DMS79 treated with DMSO at 0.1 percent for 48 hours (cell line): ENCODE measurements at regions not wholly inside any gene's neighbourhood (a gene's known extent, or its start where the extent isn't known, plus 50 kb on each side); places are given as distances from the start of the nearest gene placed in this dataset.
"Not testable (repeated sequence)": the region's sequence is repeated elsewhere in the genome, so short reads cannot be mapped to it uniquely, and the experiment has no call there.

Experiments
- DNase-seq: peaks from one replicate; lab custom pipeline; 2025; lab: John Stamatoyannopoulos, UW

DNA sequence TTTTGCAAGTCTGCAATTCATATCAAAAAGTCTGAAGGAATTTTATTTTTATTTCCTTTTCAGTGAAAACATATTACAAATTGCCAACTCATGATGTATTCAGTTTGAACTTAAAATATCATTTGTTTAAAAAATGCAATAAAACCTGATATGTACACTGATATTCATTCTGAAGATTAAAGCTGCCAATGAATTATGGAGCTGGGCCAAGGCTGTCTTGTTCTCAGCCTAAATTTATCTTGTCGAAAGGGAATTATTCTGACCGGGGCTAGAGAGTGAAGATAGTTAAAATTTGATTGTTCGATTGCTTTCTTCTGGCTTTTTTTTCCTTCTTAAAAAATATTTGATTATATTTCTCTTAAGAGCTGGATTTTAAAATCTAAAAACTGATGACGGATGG, 54.0 kb upstream of the RBFOX1 start:
- DNase-seq, result no peak

DNA sequence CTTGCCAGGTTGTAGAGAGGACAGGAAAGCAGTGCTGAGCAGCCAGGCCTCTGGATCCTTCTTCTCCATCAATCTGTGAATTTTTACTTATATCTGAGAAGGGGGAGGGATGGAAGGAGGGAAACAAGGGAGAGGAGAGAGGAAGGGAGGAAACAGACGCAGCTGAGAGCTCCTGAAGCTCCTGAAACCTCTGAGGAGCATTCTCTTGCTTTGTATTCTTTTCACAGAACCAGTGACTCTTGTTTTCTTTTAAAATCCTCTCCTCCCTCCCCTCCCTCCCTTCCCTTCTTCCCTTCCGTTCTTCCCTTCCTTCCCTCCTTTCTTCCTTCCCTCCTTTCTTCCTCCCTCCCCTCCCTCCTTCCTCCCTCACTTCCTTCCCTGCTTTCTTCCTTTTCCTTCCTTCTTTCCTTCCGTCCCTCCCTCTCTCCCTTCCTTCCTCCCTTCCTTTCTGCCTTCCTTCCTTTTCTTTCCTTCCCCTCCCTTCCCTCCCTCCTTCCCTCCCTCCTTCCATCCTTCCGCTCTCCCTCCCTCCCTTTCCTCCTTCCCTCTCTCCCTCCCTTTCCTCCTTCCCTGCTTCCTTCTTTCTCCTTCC, 60.0 kb upstream of the RBFOX1 start:
- no peak for DNase-seq

DNA sequence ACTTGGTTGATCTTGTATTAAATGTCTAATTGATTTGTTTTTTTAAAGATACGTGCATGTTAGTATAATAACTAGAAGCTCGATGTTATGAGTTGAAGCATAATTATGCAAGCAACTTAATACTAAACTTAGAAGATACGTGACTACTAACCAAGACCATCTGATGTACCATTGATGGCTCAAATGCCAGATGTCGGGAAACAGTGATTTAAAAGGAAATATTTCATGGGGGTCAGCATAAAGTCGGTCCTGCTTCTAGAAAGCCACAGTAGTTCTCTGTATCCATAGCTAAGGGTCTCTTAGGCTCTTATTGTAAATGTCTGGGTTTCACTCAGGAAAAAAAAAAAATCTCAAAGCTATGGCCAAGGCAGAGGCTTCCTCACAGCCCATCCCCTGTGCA, 61.2 kb upstream of the RBFOX1 start:
- DNase-seq, result no peak

DNA sequence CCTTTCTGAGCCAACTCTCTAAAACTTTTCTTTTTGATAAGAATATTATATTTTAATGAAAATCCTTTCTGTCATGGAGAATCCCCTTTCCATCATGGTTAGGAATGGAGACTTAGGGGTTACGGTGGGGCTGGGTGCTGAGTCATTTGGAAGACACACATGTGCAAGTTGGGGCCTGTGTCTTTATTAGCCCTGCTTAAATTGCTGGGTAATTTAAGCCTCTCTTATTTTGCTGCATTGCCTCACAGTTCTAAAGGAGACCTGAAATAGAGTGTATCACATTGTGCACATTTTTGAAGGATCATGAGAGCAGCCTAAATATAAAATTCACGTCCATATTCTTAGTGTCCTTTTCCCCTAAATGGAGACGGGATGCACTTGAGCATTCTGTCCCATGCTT, 61.8 kb upstream of the RBFOX1 start:
- no peak for DNase-seq

DNA sequence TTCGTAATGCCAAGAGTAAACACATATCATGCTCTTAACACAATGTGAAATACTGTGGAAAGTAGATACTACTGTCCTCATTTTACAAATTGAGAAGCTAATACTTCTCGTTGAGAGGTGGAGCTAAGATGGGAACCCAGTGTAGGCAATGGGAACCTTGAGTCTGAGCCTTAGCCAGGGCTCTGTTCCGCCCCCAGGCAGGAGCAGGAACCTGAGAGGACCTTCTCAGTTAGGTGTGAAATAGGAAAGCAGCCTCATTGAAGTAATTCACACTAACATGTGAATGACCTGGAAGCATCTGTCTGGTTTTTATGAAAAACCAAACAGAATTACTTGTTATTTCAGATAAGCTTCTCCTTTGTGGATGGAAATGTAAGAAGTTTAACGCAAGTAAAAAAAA, 62.6 kb upstream of the RBFOX1 start:
- DNase-seq, result no peak

DNA sequence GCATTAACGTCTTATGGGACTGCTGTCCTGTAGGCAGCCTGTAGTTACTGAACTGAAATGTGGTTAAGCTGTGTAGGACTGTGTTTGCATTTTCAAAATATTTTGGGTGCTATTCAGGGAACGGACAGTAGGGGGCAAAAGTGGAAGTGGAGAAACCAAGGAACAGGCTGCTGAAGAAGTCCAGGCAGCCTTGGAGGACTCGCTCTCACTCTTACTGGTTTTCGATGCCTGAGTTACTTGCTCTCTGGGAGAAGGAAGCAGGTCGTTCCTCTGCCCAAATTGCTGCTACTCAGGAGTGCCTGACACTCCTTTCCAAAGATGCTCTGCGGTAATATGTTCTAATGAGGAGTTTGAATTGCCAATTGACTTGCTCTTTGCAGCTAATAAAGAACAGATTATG, 64.5 kb upstream of the RBFOX1 start:
- no peak for DNase-seq

DNA sequence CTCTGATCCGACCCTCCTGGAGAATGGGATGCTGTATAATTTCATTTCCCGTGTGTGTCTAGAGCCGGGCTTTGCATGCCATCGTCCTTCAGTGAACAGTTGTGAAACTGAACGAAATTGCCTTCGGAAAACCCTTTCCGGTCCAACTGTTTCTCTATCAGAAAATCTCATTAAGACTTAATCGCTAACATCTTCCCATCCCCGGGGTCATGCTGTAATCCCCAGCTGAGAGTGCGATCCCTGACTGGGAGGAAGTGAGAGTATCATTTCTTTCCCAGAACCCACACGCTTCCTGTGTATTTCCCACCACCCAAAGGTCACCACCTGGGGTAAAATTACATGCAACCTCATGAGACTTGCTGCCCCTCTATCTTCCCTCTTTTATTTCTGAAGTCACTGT, 75.6 kb upstream of the RBFOX1 start:
- DNase-seq, result no peak

DNA sequence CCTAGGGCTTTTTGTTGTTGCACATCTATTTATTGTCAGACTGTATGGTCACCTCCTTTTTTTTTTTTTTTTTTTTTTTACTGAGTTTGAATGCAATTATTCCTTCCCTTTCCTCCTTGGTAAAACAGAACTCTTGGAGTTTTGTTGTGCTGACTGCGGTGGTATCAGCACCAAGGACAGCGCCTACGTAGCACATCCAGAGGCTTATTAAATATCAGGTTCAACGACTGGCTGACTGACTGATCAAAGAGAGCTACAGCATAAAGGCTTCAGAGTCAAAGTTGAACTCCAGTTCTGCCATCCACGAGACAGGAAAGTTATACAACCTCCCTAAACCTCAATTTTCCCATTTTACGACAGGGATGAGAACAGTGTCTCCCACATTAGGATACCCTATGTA, 86.1 kb upstream of the RBFOX1 start:
- no peak for DNase-seq

DNA sequence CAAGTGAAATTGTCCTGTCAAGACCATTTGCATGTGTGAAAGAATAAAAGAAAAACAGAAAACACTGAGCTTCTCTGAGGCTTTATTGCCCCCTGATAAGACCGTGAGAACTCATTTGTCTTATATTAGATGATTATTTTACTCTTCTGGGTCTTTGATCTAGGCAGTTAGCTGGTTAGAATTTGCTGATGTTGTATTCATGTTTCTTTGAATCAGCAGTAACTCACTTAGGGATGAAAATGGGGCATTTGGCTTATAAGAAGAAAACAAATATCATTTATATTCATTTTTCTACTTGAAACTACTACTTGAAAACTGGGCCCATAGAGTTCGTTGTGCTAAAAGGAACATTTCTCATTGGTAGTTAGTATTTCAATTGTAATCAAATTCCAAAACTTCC, 93.1 kb upstream of the RBFOX1 start:
- no peak for DNase-seq

DNA sequence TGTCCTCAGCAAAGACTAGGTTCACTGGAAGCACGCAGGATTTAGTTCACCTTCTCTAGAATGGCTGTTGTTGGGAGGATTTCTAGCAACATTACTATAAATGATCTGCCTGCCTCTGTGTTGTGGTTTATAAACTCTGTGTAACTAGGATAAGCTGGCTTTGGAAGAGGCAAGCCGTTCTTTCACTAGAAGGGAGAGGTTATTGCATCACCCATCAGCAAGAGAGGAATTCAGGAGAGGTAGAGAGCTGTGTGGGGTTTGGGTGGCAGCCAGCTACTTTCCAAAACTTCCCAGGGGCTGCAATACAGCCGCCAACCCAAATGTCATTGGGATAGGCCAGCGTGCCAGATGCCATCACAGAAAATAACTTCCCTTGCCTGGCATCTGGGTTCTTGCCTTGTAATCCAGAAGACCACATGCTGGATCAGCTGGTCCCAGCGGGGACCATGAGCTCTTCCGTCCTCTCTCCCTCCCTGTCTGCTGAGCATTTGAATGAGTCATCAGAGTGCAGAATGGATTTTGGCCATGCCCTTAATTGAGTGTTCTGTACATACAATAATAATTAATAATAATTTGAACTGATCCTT, 95.7 kb upstream of the RBFOX1 start:
- no peak for DNase-seq

DNA sequence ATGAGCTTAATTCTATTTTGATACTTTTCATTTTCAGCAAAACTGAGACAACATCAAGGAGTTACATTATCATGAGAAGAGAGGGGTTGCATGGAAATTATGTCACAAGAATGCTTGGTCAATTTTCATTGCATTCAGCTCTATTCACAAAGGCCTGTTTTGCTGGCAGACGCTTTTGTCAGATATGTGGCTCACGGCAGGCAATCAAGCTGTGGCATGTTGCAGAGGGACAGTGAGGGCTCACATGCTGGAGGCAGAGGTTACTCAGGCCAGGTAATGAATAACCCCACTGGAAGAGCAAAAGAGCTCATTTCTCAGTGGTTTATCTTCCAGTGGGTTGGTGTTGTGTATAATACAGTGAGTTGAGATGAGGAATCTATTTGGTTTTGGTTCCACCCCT, 98.7 kb upstream of the RBFOX1 start:
- no peak for DNase-seq

DNA sequence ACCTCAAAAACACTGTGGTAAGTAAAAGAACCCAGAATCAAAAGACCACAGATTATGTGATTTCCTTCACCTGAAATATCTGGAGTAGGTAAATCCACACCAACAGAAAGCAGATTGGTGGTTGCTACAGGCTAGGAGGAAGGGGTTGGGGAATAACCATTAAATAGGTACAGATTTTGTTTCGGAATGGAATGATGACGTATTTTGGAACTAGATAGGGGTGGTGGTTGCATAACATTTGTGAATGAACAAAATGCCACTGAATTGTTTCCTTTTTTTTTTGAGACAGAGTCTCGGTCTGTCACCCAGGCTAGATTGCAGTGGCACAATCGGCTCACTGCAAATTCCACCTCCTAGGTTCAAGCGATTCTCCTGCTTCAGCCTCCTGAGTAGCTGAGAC, 100.9 kb upstream of the RBFOX1 start:
- no peak for DNase-seq

DNA sequence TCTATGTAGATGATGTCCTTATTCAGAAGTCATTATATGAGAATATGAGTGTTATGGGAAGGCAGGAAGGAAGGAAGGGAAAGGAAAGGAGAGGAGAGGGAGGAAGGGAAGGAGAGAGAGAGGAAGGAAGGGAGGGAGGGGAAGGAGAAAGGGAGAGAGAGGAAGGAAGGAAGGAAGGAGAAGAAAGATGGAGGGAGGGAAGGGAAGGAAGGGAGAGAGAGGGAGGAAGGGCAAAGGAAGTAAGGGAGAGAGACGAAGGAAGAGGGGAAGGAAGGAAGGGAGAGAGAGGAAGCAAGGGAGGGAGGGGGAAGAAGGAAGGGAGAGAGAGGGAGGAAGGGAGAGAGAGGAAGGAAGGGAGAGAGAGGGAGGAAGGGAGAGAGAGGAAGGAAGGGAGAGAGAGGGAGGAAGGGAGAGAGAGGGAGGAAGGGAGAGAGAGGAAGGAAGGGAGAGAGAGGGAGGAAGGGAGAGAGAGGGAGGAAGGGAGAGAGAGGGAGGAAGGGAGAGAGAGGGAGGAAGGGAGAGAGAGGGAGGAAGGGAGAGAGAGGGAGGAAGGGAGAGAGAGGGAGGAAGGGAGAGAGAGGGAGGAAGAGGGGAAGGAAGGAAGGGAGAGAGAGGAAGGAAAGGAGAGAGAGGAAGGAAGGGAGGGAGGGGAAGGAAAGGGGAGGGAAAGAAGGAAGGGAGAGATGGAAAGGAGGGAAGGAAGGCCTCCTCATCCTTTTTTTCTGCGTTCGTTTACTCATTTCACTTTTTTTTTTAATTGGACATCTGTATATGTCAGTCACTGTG, 103.0 kb upstream of the RBFOX1 start:
- not testable (repeated sequence) for DNase-seq

DNA sequence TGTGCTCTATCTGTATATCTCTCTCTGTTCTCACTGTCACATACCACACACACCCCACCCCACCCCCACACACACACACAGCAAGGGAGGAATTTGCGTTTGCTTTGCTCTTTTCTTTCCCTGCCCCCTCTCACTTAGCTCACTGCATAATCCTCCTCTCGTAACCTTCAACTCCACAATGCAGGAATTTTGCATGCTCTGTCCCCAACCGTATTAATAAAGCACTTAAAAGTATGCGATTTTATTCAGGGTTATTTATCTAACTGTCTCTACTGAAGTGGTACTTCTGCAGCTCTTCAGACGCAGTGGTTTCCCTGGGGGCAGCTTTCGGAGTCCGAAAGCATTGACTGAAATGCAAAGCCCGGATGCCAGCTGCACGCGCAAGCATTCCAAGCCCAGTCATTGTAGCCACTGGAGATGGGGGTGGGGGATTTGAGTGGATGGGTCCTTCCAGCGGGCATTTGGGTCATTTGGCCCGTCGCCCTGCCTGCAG, 105.4 kb upstream of the RBFOX1 start:
- DNase-seq, result peak; percentile 91

DNA sequence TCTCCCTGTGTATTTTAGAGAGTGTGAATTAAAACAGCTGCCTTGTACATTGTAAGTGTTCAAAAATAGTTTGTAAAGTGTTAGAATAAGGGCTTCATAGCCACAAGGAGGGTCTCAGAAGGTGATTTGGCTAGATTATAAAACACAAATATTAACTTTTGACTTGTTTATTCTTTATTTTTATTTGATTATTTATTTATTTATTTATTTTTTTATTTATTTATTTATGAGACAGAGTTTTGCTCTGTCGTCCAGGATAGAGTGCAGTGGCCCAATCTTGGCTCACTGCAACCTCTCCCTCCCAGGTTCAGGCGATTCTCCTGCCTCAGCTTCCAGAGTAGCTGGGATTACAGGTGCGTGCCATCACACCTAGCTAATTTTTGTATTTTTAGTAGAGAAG, 111.5 kb upstream of the RBFOX1 start:
- no peak for DNase-seq

DNA sequence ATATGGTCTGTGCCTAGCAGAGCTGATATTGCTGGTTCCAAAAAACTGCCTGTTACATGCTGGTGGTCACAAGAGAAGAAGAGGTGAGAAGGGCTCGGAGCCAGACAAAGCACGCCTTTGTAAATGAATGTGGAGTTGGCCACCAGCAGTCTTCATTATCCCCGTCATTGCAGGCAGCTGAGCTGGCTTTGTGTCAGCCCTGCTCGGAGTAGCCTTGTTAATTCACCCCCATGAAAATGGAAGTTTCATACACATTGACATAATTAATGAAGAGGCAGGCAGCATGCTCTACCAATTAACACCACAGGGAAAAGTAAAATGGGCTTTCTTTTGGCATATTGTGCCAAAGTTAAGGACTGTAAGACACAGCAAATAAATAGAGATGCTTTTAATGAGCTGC, 113.7 kb upstream of the RBFOX1 start:
- DNase-seq, result no peak

DNA sequence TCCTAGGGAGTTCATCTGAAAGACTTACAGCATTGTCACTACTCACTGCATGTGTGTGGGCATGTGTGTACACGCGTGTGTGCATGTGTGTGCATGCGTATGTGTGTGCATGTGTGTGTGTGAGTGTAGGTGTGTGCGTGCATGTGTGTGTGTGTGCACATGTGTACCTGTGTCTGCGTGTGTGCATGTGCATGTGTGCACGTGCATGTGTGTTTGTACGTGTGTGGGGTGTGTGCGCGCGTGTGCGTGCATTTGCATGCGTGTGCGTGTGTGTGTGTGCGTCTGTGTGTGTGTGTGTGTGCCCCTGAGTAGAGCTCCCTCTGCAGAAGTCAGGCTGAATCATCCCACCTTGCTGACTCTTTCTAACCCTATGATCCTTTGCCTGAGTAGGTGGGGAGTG, 114.8 kb upstream of the RBFOX1 start:
- DNase-seq, result no peak

DNA sequence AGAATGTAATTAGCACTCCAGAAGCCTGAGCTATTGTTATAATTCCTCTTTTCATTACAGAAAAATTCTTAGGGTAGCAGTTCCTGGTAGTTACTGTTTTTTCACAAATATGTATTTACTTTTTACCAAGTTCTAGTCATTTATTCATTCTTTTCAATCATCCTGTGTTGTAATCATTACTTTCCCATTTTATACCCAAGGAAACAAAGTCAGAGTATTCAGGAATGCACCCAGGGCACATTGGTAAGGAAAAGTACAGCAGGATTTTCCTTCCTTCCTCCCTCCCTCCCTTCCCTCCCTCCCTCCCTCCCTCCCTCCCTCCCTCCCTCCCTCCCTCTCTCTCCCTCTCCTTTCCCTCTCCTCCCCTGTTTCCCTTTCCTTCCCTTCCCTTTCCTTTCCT, 115.9 kb upstream of the RBFOX1 start:
- no peak for DNase-seq

DNA sequence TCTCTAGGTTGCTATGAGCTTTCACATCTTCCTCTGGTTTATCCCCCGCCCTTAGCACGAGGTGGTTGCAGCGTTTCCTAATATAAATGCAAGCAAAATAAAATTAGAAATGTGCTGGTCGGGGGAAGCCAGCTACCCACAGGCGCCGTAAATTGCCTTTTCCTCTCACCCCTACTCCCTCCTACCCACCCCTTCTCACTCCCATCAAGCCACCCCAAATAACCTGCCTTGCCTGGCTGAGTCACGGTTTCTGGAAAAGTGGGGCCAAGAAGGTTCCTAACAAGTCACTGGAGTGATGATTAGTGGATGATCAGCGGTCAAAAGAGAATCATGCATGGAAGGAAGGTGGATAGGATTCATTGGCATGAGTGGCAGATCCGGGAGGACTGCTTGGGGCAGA, 120.9 kb upstream of the RBFOX1 start:
- DNase-seq, result no peak

DNA sequence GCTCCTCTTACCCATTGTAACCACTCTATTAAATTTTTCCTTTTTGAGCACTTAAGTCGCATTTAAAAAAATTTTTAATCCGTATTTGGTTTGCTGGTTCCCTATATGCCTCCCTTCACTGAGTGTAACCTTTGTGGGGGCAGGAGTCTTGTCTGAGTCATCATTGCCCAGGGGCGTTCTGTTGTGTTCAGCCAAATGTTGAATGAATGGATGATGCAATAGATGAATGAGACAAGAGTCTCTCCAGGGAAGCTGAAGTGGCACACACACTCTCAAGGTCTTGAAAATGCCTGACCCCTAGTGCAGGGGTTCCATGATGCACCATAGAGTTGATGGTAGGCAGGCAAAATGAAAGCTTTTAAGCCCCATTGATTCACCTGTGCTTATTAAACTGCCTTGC, 123.0 kb upstream of the RBFOX1 start:
- peak; percentile 68 for DNase-seq

DNA sequence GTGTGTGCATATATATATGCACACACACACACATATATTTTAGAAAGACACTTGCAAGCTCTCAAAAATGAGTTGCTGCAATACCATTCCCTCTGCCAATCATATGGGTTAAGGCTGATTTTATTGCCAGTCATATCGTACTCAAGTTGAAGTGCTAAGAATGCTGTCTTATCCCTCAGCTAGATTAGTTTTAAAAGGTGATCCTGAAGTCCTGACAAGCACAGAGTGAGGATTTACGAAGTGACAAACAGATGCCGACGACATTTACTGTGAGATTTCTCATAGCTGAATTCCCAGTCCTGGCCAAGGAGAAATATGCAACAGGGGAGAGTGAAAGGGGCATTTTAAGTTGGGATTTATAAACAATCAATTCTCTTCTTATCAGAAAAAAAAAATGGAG, 126.2 kb upstream of the RBFOX1 start:
- DNase-seq, result no peak

DNA sequence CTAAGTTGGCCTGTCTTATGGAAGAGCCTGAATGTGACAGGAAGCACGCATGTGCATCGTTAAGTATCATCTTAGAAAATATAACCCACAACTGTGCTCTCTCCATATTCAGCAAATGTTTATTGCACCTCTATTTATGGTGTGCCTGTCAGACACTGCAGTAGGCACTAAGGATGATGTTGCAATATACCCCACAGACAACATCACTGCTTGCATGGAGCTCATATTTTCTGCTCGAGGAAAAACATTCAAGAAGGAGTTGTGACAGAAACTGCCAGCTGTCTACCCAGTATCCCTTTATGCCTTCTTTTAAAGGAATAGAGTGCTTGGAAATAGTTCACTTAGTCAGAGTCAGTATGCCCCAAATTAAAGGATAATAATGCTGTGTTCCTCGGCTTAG, 132.3 kb upstream of the RBFOX1 start:
- DNase-seq, result no peak

DNA sequence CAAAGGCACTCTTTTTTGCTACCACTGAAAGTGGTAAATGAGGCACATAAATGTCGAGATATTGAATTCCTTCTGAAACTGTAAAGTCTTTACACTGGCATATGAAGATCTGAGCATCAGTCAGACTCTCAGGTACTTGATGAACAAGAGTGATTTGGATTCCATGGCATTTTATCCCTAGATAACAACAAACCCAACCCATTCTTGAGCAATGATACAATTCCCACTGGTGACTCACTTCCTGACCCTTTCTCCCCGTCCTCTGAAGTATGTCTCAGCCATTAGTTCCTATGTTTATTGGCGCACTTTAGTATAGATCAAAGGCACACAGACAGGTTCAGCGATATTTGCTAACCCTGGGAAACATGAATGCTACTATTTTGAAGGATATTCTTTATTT, 147.0 kb upstream of the RBFOX1 start:
- no peak for DNase-seq

DNA sequence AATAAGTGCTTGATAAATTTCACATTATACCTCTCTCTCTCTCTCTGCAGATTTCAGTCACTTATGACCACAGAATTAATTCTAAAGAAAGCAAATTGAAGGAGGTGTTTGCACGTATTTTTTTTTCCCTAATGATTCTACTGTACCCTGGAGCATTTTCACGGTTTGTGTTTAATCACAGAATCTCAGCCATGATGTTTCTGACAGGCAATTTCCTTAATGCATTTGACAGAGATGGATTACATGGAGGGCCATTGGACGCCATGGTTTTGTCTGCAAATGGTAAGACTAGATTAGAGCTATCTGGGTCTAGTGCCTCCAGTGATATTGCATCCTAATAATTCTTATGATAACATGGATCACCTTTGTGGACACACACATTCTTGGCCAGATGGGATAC, 147.5 kb upstream of the RBFOX1 start:
- DNase-seq, result no peak
